ENCODE measurements at regions not wholly inside any gene's neighbourhood (a gene's known extent, or its start where the extent isn't known, plus 50 kb on each side); places are given as distances from the start of the nearest gene placed in this dataset.

DNA sequence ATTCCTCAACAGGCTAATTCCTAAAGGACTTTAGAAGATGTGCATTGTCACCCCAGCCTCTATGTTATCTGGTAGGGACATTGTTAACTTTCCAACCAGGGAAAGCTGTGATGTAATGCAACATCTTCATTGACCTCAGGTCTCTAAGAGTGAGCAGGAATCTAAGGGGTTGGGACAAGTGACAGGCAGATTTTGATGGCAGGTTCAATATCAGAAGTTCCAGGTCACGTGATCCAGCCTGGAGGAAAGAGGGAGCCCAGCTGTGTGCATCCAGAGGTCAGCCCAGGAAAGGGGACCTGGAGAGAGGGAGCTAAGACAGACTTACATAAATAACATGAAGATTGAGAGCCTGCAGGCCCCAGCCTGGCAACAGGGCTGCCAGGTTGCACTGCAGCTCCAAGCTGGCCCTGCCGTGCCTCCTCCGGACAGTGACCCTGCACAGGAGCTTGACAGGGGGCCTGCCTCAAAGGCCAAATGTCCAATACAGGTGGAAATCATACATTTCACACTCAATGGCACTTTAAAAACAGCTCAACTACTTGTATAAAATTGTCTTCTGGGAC, 262.2 kb upstream of the MGAT5 start:
- Histone ChIP-seq H3K9me3 (ENCODE audit: control insufficient read depth, insufficient read depth, low read length) (no peaks in the 10 kb centered on the region), H2BK120ac (ENCODE audit: low read depth, low read length) (no peak overlapping the region), H2BK5ac (ENCODE audit: low read depth, low read length, poor library complexity, severe bottlenecking) (no peak overlapping the region), H3K79me1 (ENCODE audit: low read depth in 1 of 2, low read length in 2 of 2) (no peaks in the 10 kb centered on the region), H4K91ac (ENCODE audit: insufficient read depth, low read depth, low read length) (no peak overlapping the region), H3K14ac (replicated peaks; ENCODE audit: low read depth, low read length) (no peak overlapping the region), H3K27ac (ENCODE audit: insufficient read depth, low read length) (no peak overlapping the region), H3K4me2 (ENCODE audit: low read depth, low read length) (no peak overlapping the region), H2BK15ac (ENCODE audit: low read depth, low read length) (no peak overlapping the region), H3K27me3 (ENCODE audit: control insufficient read depth, insufficient read depth, low read length) (no peaks in the 10 kb centered on the region; the same call in 1 of the 2 replicates), H3K23ac (ENCODE audit: low read depth, low read length) (no peak overlapping the region), H3K56ac (ENCODE audit: extremely low read depth, insufficient read depth, low read length) (no peak overlapping the region), H3K9ac (ENCODE audit: low read depth, low read length) (no peak overlapping the region), H4K5ac (ENCODE audit: low read depth, low read length) (no peak overlapping the region), H4K20me1 (ENCODE audit: insufficient read depth, low read length) (no peaks in the 10 kb centered on the region), H3K4ac (ENCODE audit: low read depth, low read length) (no peak overlapping the region), H2BK20ac (ENCODE audit: low read depth, low read length) (no peak overlapping the region), H2AK9ac (replicated peaks; ENCODE audit: low read depth, low read length, poor library complexity) (no peak overlapping the region), H3K36me3 (ENCODE audit: control insufficient read depth, insufficient read depth, low read length) (no peaks in the 10 kb centered on the region), H3K4me1 (ENCODE audit: control insufficient read depth, insufficient read depth, low read length) (peaks cover 9% of the 10 kb centered on the region), H3K4me3 (ENCODE audit: insufficient read depth, low read depth, low read length) (no peak overlapping the region), H3K18ac (ENCODE audit: low read depth, low read length) (no peak overlapping the region; the same call in 1 of the 2 replicates), H2AK5ac (ENCODE audit: low read depth, low read length) (no peak overlapping the region), H3K9me1 (ENCODE audit: insufficient read depth, low read length) (no peaks in the 10 kb centered on the region), H2AFZ (replicated peaks; ENCODE audit: low read length, poor library complexity) (no peak overlapping the region), H4K8ac (ENCODE audit: low read depth in 2 of 2, low read length in 2 of 2) (no peak overlapping the region)
- in situ Hi-C loops (cut with MboI; ENCODE audit: low sequenced_read_pairs) = no loop called here
- 67% methylated on average over 2 of the region's 3 CpGs; no CpG with 5 or more reads in 1 of the 2 experiments for WGBS, 2 experiments (ENCODE audit: extremely low coverage in 2 of 2, insufficient read length in 1 of 2)
- no TSS peak for BruUV-seq (replicated peaks)
- CTCF ChIA-PET = interaction anchor here (0.6 kb wide), 1 partner anchor 13 kb away, joined by 3 read pairs; no protein-coding TSS in a partner anchor
- intact Hi-C loops (cut with micrococcal nuclease) = no loop called here
- dilution Hi-C loops (cut with HindIII; ENCODE audit: low sequenced_read_pairs, unreplicated experiment) = no loop called here
- DNase-seq (no peak), ATAC-seq (ENCODE audit: low read depth) (no peak)
- TF ChIP-seq NFE2L2 (IDR thresholded peaks at IDR 0.05; ENCODE audit: low read depth, low read length) (no peak), RCOR1 (IDR thresholded peaks at IDR 0.05; ENCODE audit: insufficient replicate concordance, low read length) (no peak), FOS (IDR thresholded peaks at IDR 0.05; ENCODE audit: low read depth, low read length) (no peak), CEBPB (IDR thresholded peaks at IDR 0.05; ENCODE audit: low read depth, low read length) (no peak), RFX5 (IDR thresholded peaks at IDR 0.05; ENCODE audit: low read depth, low read length) (no peak), MXI1 (IDR thresholded peaks at IDR 0.05; ENCODE audit: borderline replicate concordance, low read depth, low read length) (no peak), ELK1 (IDR thresholded peaks at IDR 0.05; ENCODE audit: borderline replicate concordance, low read depth, low read length) (no peak), MAZ (IDR thresholded peaks at IDR 0.05; ENCODE audit: borderline replicate concordance, low read depth, low read length) (no peak), SMC3 (IDR thresholded peaks at IDR 0.05; ENCODE audit: low read depth, low read length) (no peak), CHD1 (IDR thresholded peaks at IDR 0.05; ENCODE audit: low read depth, low read length) (no peak), CTCF (conservative IDR thresholded peaks at IDR 0.05; ENCODE audit: low read depth, low read length) (no peak), RAD21 (IDR thresholded peaks at IDR 0.05; ENCODE audit: low read length) (no peak), POLR2A (IDR thresholded peaks at IDR 0.05; ENCODE audit: low read depth, low read length) (no peak), BHLHE40 (IDR thresholded peaks at IDR 0.05; ENCODE audit: low read depth, low read length) (no peak), MAFK (IDR thresholded peaks at IDR 0.05; ENCODE audit: low read depth, low read length) (no peak)
- TF ChIP-seq, protein P1, sequence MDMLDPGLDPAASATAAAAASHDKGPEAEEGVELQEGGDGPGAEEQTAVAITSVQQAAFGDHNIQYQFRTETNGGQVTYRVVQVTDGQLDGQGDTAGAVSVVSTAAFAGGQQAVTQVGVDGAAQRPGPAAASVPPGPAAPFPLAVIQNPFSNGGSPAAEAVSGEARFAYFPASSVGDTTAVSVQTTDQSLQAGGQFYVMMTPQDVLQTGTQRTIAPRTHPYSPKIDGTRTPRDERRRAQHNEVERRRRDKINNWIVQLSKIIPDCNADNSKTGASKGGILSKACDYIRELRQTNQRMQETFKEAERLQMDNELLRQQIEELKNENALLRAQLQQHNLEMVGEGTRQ (IDR thresholded peaks at IDR 0.05; ENCODE audit: low read depth, low read length) = no peak
- POLR2A ChIA-PET (ENCODE audit: unreplicated experiment) = no interaction called here
